ENCODE measurements at regions not wholly inside any gene's neighbourhood (a gene's known extent, or its start where the extent isn't known, plus 50 kb on each side); places are given as distances from the start of the nearest gene placed in this dataset.
"Not testable (repeated sequence)": the region's sequence is repeated elsewhere in the genome, so short reads cannot be mapped to it uniquely, and the experiment has no call there.

- not testable (repeated sequence) for DNase-seq
These were observed 305.8 kb upstream of the POTED start for GRCh38 chr21:13303763-13304162.

GRCh38 chr21:13304901-13305300 lies 304.7 kb upstream of the POTED start:
- not testable (repeated sequence) for DNase-seq

- DNase-seq = not testable (repeated sequence)
These were observed 299.5 kb upstream of the POTED start for GRCh38 chr21:13310120-13310519.

DNA sequence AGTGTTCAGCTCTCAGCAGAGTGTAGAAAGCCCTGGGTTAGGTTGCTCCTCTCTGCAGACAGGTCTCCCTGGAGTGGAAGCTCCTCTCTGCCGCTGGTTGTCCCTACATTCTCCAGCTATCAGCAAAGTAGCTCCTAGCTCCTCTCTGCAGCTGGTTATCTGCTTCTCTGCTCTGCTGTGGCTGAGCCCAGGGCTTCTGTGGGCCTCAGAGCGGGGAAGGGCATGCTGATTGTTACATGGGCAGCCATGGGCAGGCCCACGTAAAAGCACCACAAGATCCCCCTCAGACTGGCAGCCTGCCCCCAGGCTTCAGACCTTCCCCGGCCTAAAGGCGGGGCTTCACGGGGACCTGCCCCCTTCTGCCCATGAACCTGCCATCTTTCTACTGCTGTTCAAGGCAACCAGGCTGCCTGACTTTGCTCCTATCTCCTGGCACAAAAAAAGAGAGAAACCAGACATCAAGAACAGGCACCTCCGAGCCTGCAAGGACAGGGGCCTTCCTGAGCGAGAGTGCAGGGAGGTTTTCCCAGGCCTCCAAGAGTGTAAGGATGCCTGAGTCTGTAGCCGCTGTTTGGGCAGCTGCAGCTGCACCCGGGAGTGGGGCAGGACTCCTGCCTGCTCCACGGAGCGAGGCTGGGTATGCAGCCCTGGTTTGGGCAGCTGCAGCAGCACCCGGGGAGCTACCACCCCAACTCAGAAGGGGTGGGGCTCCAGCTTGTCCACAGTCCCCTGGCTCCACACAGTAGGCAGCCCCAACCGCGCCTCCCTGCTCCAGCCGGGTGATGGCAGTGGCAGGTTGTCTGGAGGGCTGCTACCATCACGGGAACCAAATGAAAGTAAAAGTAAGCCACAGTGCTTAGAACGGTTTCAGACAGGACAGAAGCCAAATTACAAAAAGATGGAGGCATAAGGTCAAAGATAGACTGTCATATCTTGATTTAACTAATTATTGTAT lies 298.7 kb upstream of the POTED start:
- DNase-seq = not testable (repeated sequence)

DNA sequence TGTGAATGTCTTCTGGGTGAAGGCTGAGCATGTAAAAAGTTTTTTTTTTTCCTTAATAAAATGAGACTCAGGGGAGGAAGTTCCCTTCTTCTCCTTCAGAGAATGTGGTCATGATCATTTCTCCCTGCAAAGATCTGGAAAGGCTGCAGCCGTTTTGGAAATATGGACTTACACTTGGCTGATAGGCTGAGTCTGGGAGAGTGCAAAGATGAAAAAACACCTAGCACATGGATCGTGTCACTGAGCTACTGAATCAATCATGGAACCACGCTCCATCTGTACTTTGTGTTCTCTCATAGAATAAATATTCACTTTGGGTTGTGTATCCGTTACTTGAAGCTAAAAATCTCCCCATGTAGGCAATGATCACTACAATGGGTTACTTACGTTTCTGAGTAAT lies 290.9 kb upstream of the POTED start:
- DNase-seq = not testable (repeated sequence)

DNA sequence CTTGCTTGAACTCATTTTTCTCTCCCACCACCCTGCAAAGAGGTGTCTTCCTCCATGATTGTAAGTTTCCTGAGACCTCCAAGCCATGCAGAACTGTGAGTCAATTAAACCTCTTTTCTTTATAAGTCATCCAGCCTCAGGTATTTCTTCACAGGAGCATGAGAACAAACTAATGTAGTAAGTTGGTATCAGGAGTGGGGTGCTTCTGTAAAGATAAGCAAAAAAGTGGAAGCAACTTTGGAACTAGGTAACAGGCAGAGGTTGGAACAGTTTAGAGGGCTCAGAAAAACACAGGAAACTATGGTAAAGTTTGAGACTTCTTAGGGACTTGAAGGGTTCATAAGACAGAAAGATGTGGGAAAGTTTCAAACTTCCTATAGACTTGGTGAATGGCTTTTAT lies 287.7 kb upstream of the POTED start:
- not testable (repeated sequence) for DNase-seq

DNA sequence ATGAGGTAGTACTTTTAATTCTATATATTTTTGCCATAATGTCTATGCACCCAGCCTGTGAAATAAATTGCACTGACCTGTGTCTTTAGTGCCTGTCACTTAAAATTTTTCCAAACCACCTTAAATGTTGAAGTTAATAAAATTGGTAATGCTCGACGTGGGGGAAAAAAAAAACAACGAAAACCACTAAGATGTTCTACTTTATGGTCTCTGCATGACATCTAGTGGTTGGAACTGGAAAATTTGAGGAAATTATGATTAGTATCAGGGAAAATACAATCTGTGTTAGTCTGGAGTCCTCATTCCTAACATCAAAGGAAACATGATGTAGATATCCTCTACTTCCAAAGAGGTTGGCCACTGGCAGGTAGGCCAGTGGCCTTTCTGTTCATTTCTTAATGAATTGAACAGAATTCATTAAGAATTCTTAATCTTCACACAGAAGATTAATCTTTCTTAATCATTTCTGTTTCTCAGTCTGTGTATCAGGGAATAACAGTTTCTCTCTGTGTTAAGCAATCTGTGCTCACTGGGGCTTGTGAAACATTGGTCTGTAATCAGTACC lies 268.8 kb upstream of the POTED start:
- peak; percentile 1 to 2 for DNase-seq

DNA sequence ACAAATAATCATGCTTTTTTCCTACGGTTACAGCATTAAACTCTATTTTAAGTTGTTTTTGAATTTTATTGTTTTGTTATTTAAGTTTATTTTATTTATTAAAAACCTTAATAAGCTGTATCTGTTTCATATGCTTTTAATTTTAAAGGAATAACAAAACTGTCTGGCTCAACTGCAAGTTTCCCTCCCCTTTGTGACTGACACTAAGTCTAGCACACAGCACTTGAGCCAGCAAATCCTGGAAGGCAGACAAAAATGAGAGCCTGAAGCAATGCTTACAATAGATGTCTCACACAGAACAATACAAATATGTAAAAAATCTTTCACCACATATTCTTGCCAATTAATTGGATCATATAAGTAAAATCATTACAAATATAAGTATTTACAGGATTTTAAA lies 258.1 kb upstream of the POTED start:
- not testable (repeated sequence) for DNase-seq

DNA sequence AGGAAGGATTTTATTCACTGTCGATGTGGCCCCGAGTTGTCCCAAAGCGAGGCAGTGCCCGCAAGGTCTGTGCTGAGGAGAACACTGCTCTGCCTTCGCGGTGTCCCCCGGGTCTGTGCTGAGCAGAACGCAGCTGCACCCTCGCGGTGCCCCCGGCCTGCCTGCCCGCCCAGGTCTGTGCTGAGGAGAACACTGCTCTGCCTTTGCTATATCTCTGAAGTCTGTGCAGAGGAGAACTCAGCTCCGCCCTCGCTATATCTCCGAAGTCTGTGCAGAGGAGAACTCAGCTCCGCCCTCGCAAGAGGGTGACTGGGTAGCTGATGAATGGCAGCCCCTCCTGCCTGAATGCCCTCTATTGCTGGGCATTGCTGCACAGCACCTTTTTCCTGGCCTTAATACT lies 249.4 kb upstream of the POTED start:
- not testable (repeated sequence) for DNase-seq

DNA sequence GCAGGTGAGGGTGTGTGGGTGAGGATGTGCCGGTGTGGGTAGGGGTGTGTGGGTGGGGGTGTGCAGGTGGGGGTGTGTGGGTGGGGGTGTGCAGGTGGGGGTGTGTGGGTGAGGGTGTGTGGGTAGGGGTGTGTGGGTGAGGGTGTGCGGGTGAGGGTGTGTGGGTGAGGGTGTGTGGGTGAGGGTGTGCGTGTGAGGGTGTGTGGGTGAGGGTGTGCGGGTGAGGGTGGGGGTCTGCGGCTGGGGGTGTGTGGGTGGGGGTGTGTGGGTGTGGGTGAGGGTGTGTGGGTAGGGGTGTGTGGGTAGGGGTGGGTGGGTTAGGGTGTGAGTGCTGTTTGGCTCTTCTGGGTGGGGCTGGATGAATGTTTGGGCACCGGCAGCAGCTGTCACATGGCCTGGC lies 241.4 kb upstream of the POTED start:
- no peak for DNase-seq

GRCh38 chr21:13372721-13373120 lies 236.9 kb upstream of the POTED start:
- DNase-seq = not testable (repeated sequence)

DNA sequence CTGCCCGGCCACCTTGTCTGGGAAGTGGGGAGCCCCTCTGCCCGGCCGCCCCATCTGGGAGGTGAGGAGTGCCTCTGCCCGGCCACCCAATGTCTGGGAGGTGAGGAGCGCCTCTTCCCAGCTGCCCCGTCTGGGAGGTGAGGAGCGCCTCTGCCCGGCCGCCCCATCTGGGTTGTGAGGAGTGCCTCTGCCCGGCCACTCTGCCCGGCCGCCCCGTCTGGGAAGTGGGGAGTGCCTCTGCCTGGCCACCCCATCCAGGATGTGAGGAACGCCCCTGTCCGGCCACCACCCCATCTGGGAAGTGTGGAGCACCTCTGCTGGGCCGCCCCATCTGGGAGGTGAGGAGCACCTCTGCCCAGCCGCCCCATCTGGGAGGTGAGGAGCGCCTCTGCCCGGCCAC lies 230.6 kb upstream of the POTED start:
- DNase-seq = not testable (repeated sequence)

- not testable (repeated sequence) for DNase-seq
These were observed 230.0 kb upstream of the POTED start for GRCh38 chr21:13379566-13379965.

GRCh38 chr21:13380561-13380960 lies 229.0 kb upstream of the POTED start:
- not testable (repeated sequence) for DNase-seq

DNA sequence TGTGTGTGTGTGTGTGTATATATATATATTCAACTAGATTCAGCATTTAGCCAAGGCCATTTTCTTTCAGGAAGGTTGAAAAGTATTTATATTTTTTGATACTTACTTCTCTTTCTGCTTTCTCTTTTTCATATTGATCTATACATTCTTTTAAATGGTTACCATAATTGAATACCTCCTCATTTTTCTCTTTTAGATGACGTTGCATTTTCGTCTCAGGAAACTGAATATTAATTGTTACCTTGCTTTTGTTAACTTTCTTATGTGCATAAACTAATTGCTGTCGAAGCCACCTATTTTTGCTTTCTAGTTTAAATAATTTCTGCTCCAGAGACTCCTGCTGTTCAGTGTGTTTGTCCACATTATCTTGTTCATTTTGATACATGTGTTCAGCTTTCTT lies 225.4 kb upstream of the POTED start:
- not testable (repeated sequence) for DNase-seq

- DNase-seq = not testable (repeated sequence)
These were observed 200.4 kb upstream of the POTED start for GRCh38 chr21:13409184-13409583.

GRCh38 chr21:13435863-13436262 lies 173.7 kb upstream of the POTED start:
- not testable (repeated sequence) for DNase-seq

- DNase-seq = not testable (repeated sequence)
These were observed 161.8 kb upstream of the POTED start for GRCh38 chr21:13447767-13448166.

GRCh38 chr21:13463562-13463961 lies 146.0 kb upstream of the POTED start:
- DNase-seq = not testable (repeated sequence)
